Muscle layer of duodenum (tissue), 2 donors: ENCODE measurements at regions not wholly inside any gene's neighbourhood (a gene's known extent, or its start where the extent isn't known, plus 50 kb on each side); places are given as distances from the start of the nearest gene placed in this dataset.
"Not testable (repeated sequence)": the region's sequence is repeated elsewhere in the genome, so short reads cannot be mapped to it uniquely, and the experiment has no call there.

ENCODE experiments used
- H3K27ac ChIP-seq: one replicate; pipeline ENCODE4 v1.7.0; 2013; ENCODE audit warnings: mild to moderate bottlenecking, low read length
- H3K27me3 ChIP-seq: one replicate; pipeline ENCODE4 v1.7.0; 2013; ENCODE audit warnings: low read depth, mild to moderate bottlenecking, control low read depth, low read length
- H3K36me3 ChIP-seq, 2 donors: one replicate each; pipeline ENCODE4 v1.7.0; 2013; ENCODE audit warnings: low read length in 2 of 2, control low read depth in 1 of 2, mild to moderate bottlenecking in 1 of 2; ENCODE audit not compliant: insufficient read depth in 2 of 2, control insufficient read depth in 1 of 2
- H3K4me1 ChIP-seq, 2 donors: one replicate each; pipeline ENCODE4 v1.7.0; 2013; ENCODE audit warnings: low read length in 2 of 2, mild to moderate bottlenecking in 2 of 2, control low read depth in 1 of 2, moderate library complexity in 1 of 2; ENCODE audit not compliant: insufficient read depth in 2 of 2, control insufficient read depth in 1 of 2
- H3K4me3 ChIP-seq, 2 donors: one replicate each; pipeline ENCODE4 v1.7.0; 2013; ENCODE audit warnings: low read length in 2 of 2, low read depth in 1 of 2, mild to moderate bottlenecking in 1 of 2
- H3K9me3 ChIP-seq, 2 donors: one replicate each; pipeline ENCODE4 v1.7.0; 2013; ENCODE audit warnings: low read length in 2 of 2, control low read depth in 1 of 2, mild to moderate bottlenecking in 1 of 2; ENCODE audit not compliant: control insufficient read depth in 1 of 2
- donor health status: healthy.

DNA sequence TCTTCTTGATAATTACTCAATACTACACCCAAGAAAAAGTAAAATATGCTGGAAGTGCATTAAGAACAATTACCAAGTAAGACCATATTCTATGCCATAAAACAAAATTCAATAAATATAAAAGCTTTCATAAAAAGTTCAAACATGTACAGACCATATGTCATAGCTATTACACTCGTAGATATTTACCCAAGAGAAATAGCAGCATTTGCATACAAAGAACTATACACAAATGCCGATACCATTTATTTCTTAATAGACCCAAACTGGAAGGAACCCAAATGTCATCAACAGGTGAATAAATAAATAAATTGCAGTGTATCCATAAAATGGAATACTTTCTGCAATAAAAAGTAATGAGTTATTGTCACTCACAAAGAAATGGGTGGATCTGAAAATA is 78.3 kb upstream of the SLC16A7 start:
- H3K36me3 ChIP-seq: no peaks in the 10 kb centered on the region
- no peaks in the 10 kb centered on the region for H3K27me3 ChIP-seq
- H3K4me1 ChIP-seq: no peaks in the 10 kb centered on the region
- H3K9me3 ChIP-seq: no peaks in the 10 kb centered on the region
- H3K4me3 ChIP-seq: no peak overlapping the region
- H3K27ac ChIP-seq: no peak overlapping the region

DNA sequence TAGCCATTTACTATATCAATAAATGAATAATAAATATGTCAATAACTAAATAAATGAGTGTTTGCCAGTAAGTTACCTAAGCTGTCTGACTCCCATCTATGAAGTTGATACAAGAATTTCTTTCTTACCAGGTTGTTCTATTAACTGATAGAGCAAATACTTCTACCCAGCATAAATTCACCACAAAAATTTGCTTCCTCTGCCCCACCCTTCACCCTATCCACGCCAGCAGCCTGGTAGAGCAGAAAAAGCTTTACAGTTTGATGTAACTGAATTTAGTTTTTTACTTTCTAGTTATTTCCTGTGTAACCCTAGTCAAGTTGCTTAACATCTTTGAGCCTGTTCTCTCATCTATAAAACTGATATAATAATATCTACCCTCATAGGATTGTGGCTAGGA is 94.9 kb upstream of the SLC16A7 start:
- no peak overlapping the region for H3K4me3 ChIP-seq
- no peaks in the 10 kb centered on the region for H3K36me3 ChIP-seq
- H3K4me1 ChIP-seq: no peaks in the 10 kb centered on the region
- H3K27ac ChIP-seq: no peak overlapping the region
- no peaks in the 10 kb centered on the region for H3K9me3 ChIP-seq
- no peaks in the 10 kb centered on the region for H3K27me3 ChIP-seq

DNA sequence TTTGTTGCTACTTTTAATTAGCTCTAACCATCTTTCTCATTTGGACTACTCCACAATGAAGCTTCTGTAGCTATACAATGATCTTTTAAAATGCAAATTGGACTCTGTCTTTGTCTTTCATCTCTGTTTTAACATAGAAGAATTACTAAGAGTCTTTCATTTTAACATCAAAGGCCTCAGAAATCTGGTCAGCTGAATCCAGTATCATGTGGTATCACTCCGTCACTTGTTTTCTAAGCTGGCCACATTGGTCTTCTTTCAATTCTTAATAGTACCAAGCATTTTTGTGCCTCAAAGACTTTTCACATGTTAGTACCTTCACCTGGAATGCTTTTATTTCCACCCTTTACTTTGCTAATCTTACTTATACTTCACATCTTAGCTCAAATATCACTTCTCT is 95.5 kb upstream of the SLC16A7 start:
- Histone ChIP-seq H3K27ac (no peak overlapping the region), H3K4me1 (no peaks in the 10 kb centered on the region), H3K9me3 (no peaks in the 10 kb centered on the region), H3K36me3 (no peaks in the 10 kb centered on the region), H3K4me3 (no peak overlapping the region), H3K27me3 (no peaks in the 10 kb centered on the region)

GRCh38 chr12:59499774-59500173 is 96.1 kb upstream of the SLC16A7 start:
- Histone ChIP-seq H3K27ac (no peak overlapping the region), H3K36me3 (no peaks in the 10 kb centered on the region), H3K27me3 (no peaks in the 10 kb centered on the region), H3K9me3 (no peaks in the 10 kb centered on the region), H3K4me3 (no peak overlapping the region), H3K4me1 (no peaks in the 10 kb centered on the region)

- Histone ChIP-seq H3K9me3 (no peaks in the 10 kb centered on the region), H3K4me1 (no peaks in the 10 kb centered on the region), H3K27ac (no peak overlapping the region), H3K27me3 (no peaks in the 10 kb centered on the region), H3K4me3 (no peak overlapping the region), H3K36me3 (no peaks in the 10 kb centered on the region)
Measured at GRCh38 chr12:59494617-59495016, 101.2 kb upstream of the SLC16A7 start.

GRCh38 chr12:59491877-59492276 is 104.0 kb upstream of the SLC16A7 start:
- no peaks in the 10 kb centered on the region for H3K9me3 ChIP-seq
- H3K4me3 ChIP-seq: no peak overlapping the region
- H3K27ac ChIP-seq: no peak overlapping the region
- H3K36me3 ChIP-seq: no peaks in the 10 kb centered on the region
- no peaks in the 10 kb centered on the region for H3K27me3 ChIP-seq
- H3K4me1 ChIP-seq: no peaks in the 10 kb centered on the region

GRCh38 chr12:59486827-59487226 is 109.0 kb upstream of the SLC16A7 start:
- Histone ChIP-seq H3K4me3 (no peak overlapping the region), H3K27ac (no peak overlapping the region), H3K27me3 (no peaks in the 10 kb centered on the region), H3K36me3 (no peaks in the 10 kb centered on the region), H3K4me1 (no peaks in the 10 kb centered on the region), H3K9me3 (no peaks in the 10 kb centered on the region)

DNA sequence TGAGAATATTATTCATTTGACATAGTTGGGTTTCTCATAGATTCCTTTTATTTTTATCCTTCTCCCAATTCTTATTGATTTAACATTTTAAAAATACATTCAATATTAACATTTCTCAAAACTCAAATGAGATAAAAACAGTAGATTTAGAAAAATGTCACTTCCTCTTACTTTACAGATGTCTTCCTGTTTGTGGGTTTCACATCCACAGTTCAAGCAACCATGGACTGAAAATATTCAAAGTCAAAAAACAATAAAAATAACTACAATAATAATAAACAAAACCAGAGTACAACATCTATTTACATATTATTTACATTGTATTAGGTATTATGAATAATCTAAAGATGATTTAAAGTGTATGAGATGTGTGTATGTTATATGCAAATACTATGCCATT is 111.3 kb upstream of the SLC16A7 start:
- H3K36me3 ChIP-seq: no peaks in the 10 kb centered on the region
- H3K4me1 ChIP-seq: no peaks in the 10 kb centered on the region
- no peak overlapping the region for H3K4me3 ChIP-seq
- no peaks in the 10 kb centered on the region for H3K9me3 ChIP-seq
- no peak overlapping the region for H3K27ac ChIP-seq
- no peaks in the 10 kb centered on the region for H3K27me3 ChIP-seq

DNA sequence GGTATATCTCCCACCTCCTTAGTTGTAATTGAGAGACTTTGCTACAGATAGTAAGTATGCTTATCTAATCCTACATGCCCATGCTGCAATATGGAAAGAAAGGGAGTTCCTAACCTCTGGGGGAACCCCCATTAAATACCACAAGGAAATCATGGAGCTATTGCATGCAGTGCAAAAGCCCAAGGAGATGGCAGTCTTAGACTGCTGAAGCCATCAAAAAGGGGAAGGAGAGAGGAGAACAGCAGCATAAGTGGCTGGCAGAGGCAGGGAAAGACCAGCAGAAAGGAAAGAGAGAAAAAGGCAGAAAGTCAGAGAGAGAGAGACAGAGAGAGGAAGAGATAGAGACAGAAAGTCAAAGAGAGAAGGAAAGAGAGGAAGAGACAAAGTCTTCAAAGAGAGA is 121.6 kb upstream of the SLC16A7 start:
- not testable (repeated sequence) for H3K4me1 ChIP-seq, H3K36me3 ChIP-seq, H3K27ac ChIP-seq, H3K27me3 ChIP-seq, H3K9me3 ChIP-seq, H3K4me3 ChIP-seq

DNA sequence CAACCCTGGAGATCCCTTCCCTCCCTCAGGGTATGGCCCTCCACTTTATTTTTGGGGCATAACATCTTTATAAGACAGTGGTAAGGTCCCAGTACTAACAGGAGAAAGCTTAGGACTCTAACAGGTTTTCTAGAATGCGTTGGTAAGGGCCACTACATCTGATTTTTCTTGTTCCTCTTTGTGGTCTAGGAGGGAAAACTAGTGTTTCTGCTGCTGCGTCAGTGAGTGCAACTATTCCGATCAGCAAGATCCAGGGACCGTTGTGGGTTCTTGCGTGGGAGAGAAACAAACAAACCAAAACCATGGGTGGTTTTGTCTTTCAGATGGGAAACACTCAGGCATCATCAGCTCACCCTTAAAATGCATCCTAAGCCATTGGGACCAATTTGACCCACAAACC is 123.6 kb upstream of the SLC16A7 start:
- no peaks in the 10 kb centered on the region for H3K9me3 ChIP-seq
- no peak overlapping the region for H3K4me3 ChIP-seq
- no peaks in the 10 kb centered on the region for H3K4me1 ChIP-seq
- no peak overlapping the region for H3K27ac ChIP-seq
- H3K36me3 ChIP-seq: no peaks in the 10 kb centered on the region
- no peaks in the 10 kb centered on the region for H3K27me3 ChIP-seq

GRCh38 chr12:59459966-59460660 is 135.7 kb upstream of the SLC16A7 start:
- no peak overlapping the region for H3K4me3 ChIP-seq
- no peaks in the 10 kb centered on the region for H3K27me3 ChIP-seq
- H3K27ac ChIP-seq: no peak overlapping the region
- no peaks in the 10 kb centered on the region for H3K36me3 ChIP-seq
- H3K4me1 ChIP-seq: no peaks in the 10 kb centered on the region
- no peaks in the 10 kb centered on the region for H3K9me3 ChIP-seq

DNA sequence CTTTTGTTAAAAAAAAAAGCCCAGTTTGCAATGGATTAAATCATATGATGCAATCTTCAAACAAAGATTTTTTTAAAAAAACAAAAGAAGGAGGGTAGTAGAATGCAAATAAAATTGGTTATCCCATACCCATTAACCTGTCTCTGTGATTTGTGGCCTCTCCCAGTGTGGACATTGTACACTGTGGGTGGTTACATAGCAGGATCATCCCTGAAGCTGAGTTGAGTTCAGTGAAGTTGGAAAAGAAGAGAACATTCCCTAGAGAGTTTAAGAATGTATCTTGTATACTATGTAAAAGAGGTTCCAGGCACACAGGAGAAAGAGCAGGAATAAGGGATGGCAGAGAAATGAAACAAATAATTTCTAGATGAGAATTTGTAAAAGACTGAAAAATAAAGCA is 142.4 kb upstream of the SLC16A7 start:
- Histone ChIP-seq H3K4me3 (no peak overlapping the region), H3K27me3 (no peaks in the 10 kb centered on the region), H3K36me3 (no peaks in the 10 kb centered on the region), H3K27ac (no peak overlapping the region), H3K4me1 (no peaks in the 10 kb centered on the region), H3K9me3 (no peaks in the 10 kb centered on the region)
